ENCODE measurements at regions not wholly inside any gene's neighbourhood (a gene's known extent, or its start where the extent isn't known, plus 50 kb on each side); places are given as distances from the start of the nearest gene placed in this dataset.

GRCh38 chr22:22764085-22764484 is 119.7 kb downstream of the GGTLC2 start:
- TF ChIP-seq PRDM1 (tag by site-specific recombination; IDR thresholded peaks at IDR 0.05): no peak
- TF ChIP-seq ZNF311 (tag by site-specific recombination; IDR thresholded peaks at IDR 0.05; ENCODE audit: borderline replicate concordance): no peak
- TF ChIP-seq REST (tag by site-specific recombination; IDR thresholded peaks at IDR 0.05): no peak
- no peak for TF ChIP-seq EGR2 (tag by site-specific recombination; IDR thresholded peaks at IDR 0.05; ENCODE audit: low read depth)
- TF ChIP-seq ZNF580 (tag by site-specific recombination; IDR thresholded peaks at IDR 0.05): no peak
- no peak for TF ChIP-seq ZNF501 (tag by site-specific recombination; IDR thresholded peaks at IDR 0.05)
- TF ChIP-seq ZNF274 (IDR thresholded peaks at IDR 0.05; ENCODE audit: low read length): no peak
- no peak for TF ChIP-seq ZNF274 (tag by site-specific recombination; IDR thresholded peaks at IDR 0.05; ENCODE audit: borderline replicate concordance)
- no peak for TF ChIP-seq ZNF449 (tag by site-specific recombination; IDR thresholded peaks at IDR 0.05)
- H3K4me3 ChIP-seq (ENCODE audit: low read depth, low read length): no peak overlapping the region
- H3K36me3 ChIP-seq (ENCODE audit: control insufficient read depth in 2 of 2, insufficient read depth in 1 of 2, low read length in 2 of 2): no peaks in the 10 kb centered on the region
- CTCF ChIA-PET: interaction anchor here (0.6 to 9.5 kb wide), 12 partner anchors 11 to 300 kb away, joined by 3 to 158 read pairs (median 4); no protein-coding TSS in a partner anchor
- no peak overlapping the region for H3K27ac ChIP-seq (ENCODE audit: extremely low read depth, low read depth, low read length)
- POLR2A ChIA-PET: interaction anchor here (0.7 kb wide), 1 partner anchor 301 kb away, joined by 3 read pairs; no protein-coding TSS in a partner anchor
- H3K4me1 ChIP-seq (ENCODE audit: control insufficient read depth, insufficient read depth, low read length): no peaks in the 10 kb centered on the region
- H3K9me3 ChIP-seq (ENCODE audit: control insufficient read depth, insufficient read depth, low read depth, low read length): no peaks in the 10 kb centered on the region

GRCh38 chr22:22767876-22768602 is 119.6 kb upstream of the IGLL5 start:
- POLR2A ChIA-PET: no interaction called here
- H3K4me3 ChIP-seq (ENCODE audit: low read depth, low read length): no peak overlapping the region
- no peaks in the 10 kb centered on the region for H3K9me3 ChIP-seq (ENCODE audit: control insufficient read depth, insufficient read depth, low read depth, low read length)
- no peak overlapping the region for H3K27ac ChIP-seq (ENCODE audit: extremely low read depth, low read depth, low read length)
- CTCF ChIA-PET: interaction anchor here (0.6 to 9.5 kb wide), 15 partner anchors 12 to 345 kb away, joined by 3 to 158 read pairs (median 5); no protein-coding TSS in a partner anchor
- H3K4me1 ChIP-seq (ENCODE audit: control insufficient read depth, insufficient read depth, low read length): no peaks in the 10 kb centered on the region
- TF ChIP-seq KLF17 (tag by site-specific recombination; IDR thresholded peaks at IDR 0.05) (no peak), ZNF280C (tag by site-specific recombination; IDR thresholded peaks at IDR 0.05) (no peak)
- H3K36me3 ChIP-seq (ENCODE audit: control insufficient read depth in 2 of 2, insufficient read depth in 1 of 2, low read length in 2 of 2): no peaks in the 10 kb centered on the region

Data from HEK293 (cell line).